ENCODE measurements at regions not wholly inside any gene's neighbourhood (a gene's known extent, or its start where the extent isn't known, plus 50 kb on each side); places are given as distances from the start of the nearest gene placed in this dataset.
"Not testable (repeated sequence)": the region's sequence is repeated elsewhere in the genome, so short reads cannot be mapped to it uniquely, and the experiment has no call there.

GRCh38 chr9:24897826-24898225, 352.1 kb upstream of the IZUMO3 start:
- H3K4me3 ChIP-seq, result no peak overlapping the region
- H3K27ac ChIP-seq, result no peak overlapping the region
- H3K27me3 ChIP-seq, result no peaks in the 10 kb centered on the region
- H3K4me1 ChIP-seq, result no peaks in the 10 kb centered on the region
- 95 to 96% methylated on average over 15 of the region's 15 CpGs for WGBS, 2 donors
- no peaks in the 10 kb centered on the region for H3K36me3 ChIP-seq
- peak in 1 of 2 donors; percentile 16 for DNase-seq
- ATAC-seq (ENCODE audit: low FRiP score in 2 of 2), result no peak
- no peaks in the 10 kb centered on the region for H3K9me3 ChIP-seq
- no peak for TF ChIP-seq POLR2A (IDR thresholded peaks at IDR 0.05)

- WGBS, 2 donors, result 73 to 87% methylated on average over 3 of the region's 3 CpGs
- H3K9me3 ChIP-seq, result no peaks in the 10 kb centered on the region
- H3K27me3 ChIP-seq, result no peaks in the 10 kb centered on the region
- DNase-seq (no peak), ATAC-seq (ENCODE audit: low FRiP score in 2 of 2) (no peak)
- no peaks in the 10 kb centered on the region for H3K4me1 ChIP-seq
- TF ChIP-seq EP300 (IDR thresholded peaks at IDR 0.05) (no peak), POLR2A (IDR thresholded peaks at IDR 0.05) (no peak), CTCF (IDR thresholded peaks at IDR 0.05) (no peak), POLR2AphosphoS5 (IDR thresholded peaks at IDR 0.05) (no peak)
- H3K27ac ChIP-seq, result no peak overlapping the region
- H3K36me3 ChIP-seq, result no peaks in the 10 kb centered on the region
- H3K4me3 ChIP-seq, result no peak overlapping the region
Measured at GRCh38 chr9:24881361-24881760, 335.7 kb upstream of the IZUMO3 start.

DNA sequence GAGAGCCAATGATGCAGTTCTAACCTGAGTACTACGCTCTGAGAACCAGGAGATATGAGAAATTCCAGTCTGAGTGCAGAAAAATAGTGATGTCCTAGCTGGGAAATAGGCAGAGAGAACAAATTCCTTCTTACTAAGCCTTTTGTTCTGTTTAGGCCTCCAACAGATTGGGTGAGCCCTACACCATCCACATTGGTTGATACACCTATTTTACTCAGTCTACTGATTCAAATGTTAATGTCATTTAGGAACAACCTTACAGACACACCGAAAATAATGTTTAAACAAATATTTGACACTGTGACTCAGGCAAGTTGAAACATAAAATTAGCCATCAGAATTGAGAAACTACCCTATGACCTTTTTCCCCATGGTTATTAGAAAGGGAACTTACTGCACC, 333.9 kb upstream of the IZUMO3 start:
- Histone ChIP-seq H3K27me3 (no peaks in the 10 kb centered on the region), H3K9me3 (no peaks in the 10 kb centered on the region), H3K4me1 (no peaks in the 10 kb centered on the region), H3K4me3 (no peak overlapping the region), H3K27ac (no peak overlapping the region), H3K36me3 (no peaks in the 10 kb centered on the region)
- DNase-seq, result no peak
- ATAC-seq (ENCODE audit: low FRiP score in 2 of 2), result no peak
- WGBS, 2 donors, result 44 to 67% methylated on average over 2 of the region's 2 CpGs
- TF ChIP-seq CTCF (IDR thresholded peaks at IDR 0.05) (no peak), EP300 (IDR thresholded peaks at IDR 0.05) (no peak), POLR2A (IDR thresholded peaks at IDR 0.05) (no peak), POLR2AphosphoS5 (IDR thresholded peaks at IDR 0.05) (no peak)

DNA sequence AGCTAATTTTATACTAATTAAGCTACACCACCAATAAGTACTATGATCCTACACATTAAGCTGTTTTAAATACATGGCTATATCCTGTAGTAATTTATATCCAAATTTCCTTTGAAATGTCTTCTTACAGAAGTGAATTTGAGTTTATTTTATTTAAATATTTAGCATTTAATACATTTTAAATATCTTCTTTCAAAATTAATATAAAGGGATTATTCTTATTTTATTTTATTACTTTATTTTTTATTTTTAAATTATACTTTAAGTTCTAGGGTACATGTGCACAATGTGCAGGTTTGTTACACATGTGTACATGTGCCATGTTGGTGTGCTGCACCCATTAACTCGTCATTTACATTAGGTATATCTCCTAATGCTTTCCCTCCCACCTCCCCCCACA, 310.9 kb upstream of the IZUMO3 start:
- ATAC-seq (ENCODE audit: low FRiP score in 2 of 2); H3K36me3 ChIP-seq: not testable (repeated sequence)
- 55 to 63% methylated on average over 1 of the region's 1 CpG for WGBS, 2 donors

DNA sequence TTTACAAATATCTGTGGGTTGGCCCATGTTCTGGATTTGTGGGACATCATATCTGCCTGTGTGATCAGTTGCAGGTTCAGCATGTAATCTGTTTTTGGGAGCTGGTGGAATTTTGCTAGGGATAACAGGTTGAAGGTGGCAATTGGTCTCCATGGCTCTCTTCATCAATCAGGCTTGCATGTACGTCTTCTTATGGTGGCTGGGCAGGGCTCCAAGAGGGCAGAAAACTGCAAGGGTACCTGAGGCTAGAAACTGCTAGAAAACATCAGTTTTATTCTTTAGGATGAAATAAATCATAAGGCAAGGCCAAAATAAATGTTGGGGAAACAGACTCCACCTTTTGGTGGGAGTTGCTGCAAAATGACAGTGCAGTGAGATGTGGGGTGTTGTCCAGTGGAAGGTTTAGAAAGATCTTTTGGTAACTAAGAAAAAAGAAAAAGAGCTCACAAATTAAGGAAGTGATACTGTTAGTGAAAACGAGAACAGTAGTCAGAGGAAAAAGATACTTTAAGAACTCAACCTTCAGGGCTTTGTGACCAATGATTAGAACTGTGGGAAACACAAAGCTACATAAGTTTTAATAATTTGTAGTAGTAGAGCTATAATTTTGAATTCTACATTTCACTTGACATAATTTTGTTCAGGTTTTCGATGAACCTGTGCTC, 300.7 kb upstream of the IZUMO3 start:
- Histone ChIP-seq H3K36me3 (no peaks in the 10 kb centered on the region), H3K9me3 (no peaks in the 10 kb centered on the region), H3K27ac (no peak overlapping the region), H3K4me3 (no peak overlapping the region), H3K4me1 (no peaks in the 10 kb centered on the region), H3K27me3 (no peaks in the 10 kb centered on the region)
- WGBS, 2 donors, result 69 to 70% methylated on average over 3 of the region's 3 CpGs
- ATAC-seq (ENCODE audit: low FRiP score in 2 of 2) (no peak), DNase-seq (no peak)
- TF ChIP-seq CTCF (IDR thresholded peaks at IDR 0.05), result no peak
- TF ChIP-seq POLR2AphosphoS5 (IDR thresholded peaks at IDR 0.05), result no peak
- TF ChIP-seq POLR2A (IDR thresholded peaks at IDR 0.05), result no peak
- no peak for TF ChIP-seq EP300 (IDR thresholded peaks at IDR 0.05)

More for the DNA sequence above, 310.9 kb upstream of the IZUMO3 start:
- H3K27me3 ChIP-seq, H3K27ac ChIP-seq, H3K4me1 ChIP-seq, DNase-seq, H3K4me3 ChIP-seq, H3K9me3 ChIP-seq: not testable (repeated sequence)

- no peak for ATAC-seq (ENCODE audit: low FRiP score in 2 of 2)
- no peak for TF ChIP-seq POLR2AphosphoS5 (IDR thresholded peaks at IDR 0.05)
- no peak for TF ChIP-seq EP300 (IDR thresholded peaks at IDR 0.05)
- TF ChIP-seq CTCF (IDR thresholded peaks at IDR 0.05), result no peak
- TF ChIP-seq POLR2A (IDR thresholded peaks at IDR 0.05), result no peak
Measured at GRCh38 chr9:24844217-24844616, 298.5 kb upstream of the IZUMO3 start.

More at GRCh38 chr9:24844217-24844616, 298.5 kb upstream of the IZUMO3 start:
- Histone ChIP-seq H3K9me3 (no peaks in the 10 kb centered on the region), H3K27ac (no peak overlapping the region), H3K4me1 (no peaks in the 10 kb centered on the region), H3K36me3 (no peaks in the 10 kb centered on the region), H3K27me3 (no peaks in the 10 kb centered on the region), H3K4me3 (no peak overlapping the region)
- whole genome bisulfite sequencing, 2 donors, result 77 to 87% methylated on average over 2 of the region's 2 CpGs
- no peak for DNase-seq
